ENCODE measurements at regions not wholly inside any gene's neighbourhood (a gene's known extent, or its start where the extent isn't known, plus 50 kb on each side); places are given as distances from the start of the nearest gene placed in this dataset.

- no peak overlapping the region for H3K9ac ChIP-seq (ENCODE audit: low read length)
- H3K4me3 ChIP-seq (ENCODE audit: low read depth in 1 of 2, low read length in 2 of 2), result no peak overlapping the region
- H3K4me1 ChIP-seq (ENCODE audit: insufficient read depth, low read length), result no peaks in the 10 kb centered on the region
- H3K27ac ChIP-seq (ENCODE audit: low read depth, low read length), result no peak overlapping the region
- no peaks in the 10 kb centered on the region for H3K9me3 ChIP-seq (ENCODE audit: low read length)
- H3K36me3 ChIP-seq (ENCODE audit: insufficient read depth, low read length), result no peaks in the 10 kb centered on the region
- H3K27me3 ChIP-seq (ENCODE audit: control insufficient read depth in 1 of 2, insufficient read depth in 2 of 2, low read length in 2 of 2), result no peaks in the 10 kb centered on the region
These were observed 112.8 kb downstream of the LINC00237 start for GRCh38 chr20:20993372-20993771.

DNA sequence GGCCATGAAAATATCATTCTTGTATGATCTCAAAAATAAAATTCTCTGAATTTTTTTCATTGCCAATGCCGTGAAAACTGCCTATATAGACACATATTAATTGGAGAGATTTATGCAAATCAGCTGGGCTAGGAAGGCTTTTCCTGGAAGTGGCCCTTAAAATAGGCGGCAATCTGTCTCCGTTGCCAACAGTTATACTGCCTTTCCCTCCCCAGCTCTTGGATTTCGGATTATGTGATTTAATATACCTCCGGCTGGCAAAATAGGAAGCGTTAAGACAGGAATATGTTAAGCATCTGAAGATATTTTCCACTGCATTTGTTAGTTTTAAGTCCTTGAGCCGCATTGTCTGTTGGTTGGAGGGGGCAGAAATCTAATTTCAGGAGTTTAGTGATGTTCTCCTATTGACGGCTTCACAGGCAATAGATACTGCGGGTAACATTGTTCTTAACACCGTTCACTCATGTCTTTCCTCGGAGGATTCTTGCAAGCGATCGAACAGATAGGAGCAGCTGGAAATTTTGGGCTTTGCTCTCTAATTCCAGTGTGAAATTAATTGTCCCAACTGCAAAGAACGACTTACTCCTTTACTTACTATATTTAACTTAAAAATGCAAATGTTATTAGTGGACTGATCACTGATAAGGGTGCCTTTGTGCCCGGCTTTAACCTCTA, 113.3 kb downstream of the LINC00237 start:
- Histone ChIP-seq H3K4me1 (ENCODE audit: insufficient read depth, low read length) (no peaks in the 10 kb centered on the region), H3K27me3 (ENCODE audit: control insufficient read depth in 1 of 2, insufficient read depth in 2 of 2, low read length in 2 of 2) (no peaks in the 10 kb centered on the region), H3K9ac (ENCODE audit: low read length) (no peak overlapping the region), H3K9me3 (ENCODE audit: low read length) (no peaks in the 10 kb centered on the region), H3K27ac (ENCODE audit: low read depth, low read length) (no peak overlapping the region), H3K4me3 (ENCODE audit: low read depth in 1 of 2, low read length in 2 of 2) (no peak overlapping the region), H3K36me3 (ENCODE audit: insufficient read depth, low read length) (no peaks in the 10 kb centered on the region)

- no peaks in the 10 kb centered on the region for H3K27me3 ChIP-seq (ENCODE audit: control insufficient read depth in 1 of 2, insufficient read depth in 2 of 2, low read length in 2 of 2)
- H3K36me3 ChIP-seq (ENCODE audit: insufficient read depth, low read length), result no peaks in the 10 kb centered on the region
- H3K9me3 ChIP-seq (ENCODE audit: low read length), result no peaks in the 10 kb centered on the region
- no peak overlapping the region for H3K27ac ChIP-seq (ENCODE audit: low read depth, low read length)
- no peaks in the 10 kb centered on the region for H3K4me1 ChIP-seq (ENCODE audit: insufficient read depth, low read length)
- no peak overlapping the region for H3K4me3 ChIP-seq (ENCODE audit: low read depth in 1 of 2, low read length in 2 of 2)
- H3K9ac ChIP-seq (ENCODE audit: low read length), result no peak overlapping the region
These were observed 113.9 kb downstream of the LINC00237 start for GRCh38 chr20:20992277-20992676.

DNA sequence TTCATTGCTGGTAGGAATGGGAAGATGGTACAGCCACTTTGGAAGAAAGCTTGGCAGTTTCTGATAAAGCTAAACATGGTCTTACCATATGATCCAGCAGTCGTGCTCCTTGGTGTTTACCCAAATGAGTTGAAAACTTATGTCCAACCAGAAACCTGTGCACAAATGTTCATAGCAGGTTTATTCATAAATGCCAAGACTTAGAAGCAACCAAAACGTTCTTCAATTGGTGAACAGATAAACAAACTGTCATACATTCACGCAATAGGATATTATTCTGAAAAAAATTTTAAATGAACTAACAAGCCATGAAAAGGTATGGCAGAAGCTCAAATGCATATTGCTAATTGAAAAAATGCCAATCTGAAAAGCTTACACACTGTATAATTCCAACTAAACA, 117.1 kb downstream of the LINC00237 start:
- Histone ChIP-seq H3K27ac (ENCODE audit: low read depth, low read length) (no peak overlapping the region), H3K9ac (ENCODE audit: low read length) (no peak overlapping the region), H3K27me3 (ENCODE audit: control insufficient read depth in 1 of 2, insufficient read depth in 2 of 2, low read length in 2 of 2) (no peaks in the 10 kb centered on the region), H3K9me3 (ENCODE audit: low read length) (no peaks in the 10 kb centered on the region), H3K4me1 (ENCODE audit: insufficient read depth, low read length) (no peaks in the 10 kb centered on the region), H3K36me3 (ENCODE audit: insufficient read depth, low read length) (no peaks in the 10 kb centered on the region), H3K4me3 (ENCODE audit: low read depth in 1 of 2, low read length in 2 of 2) (no peak overlapping the region)

GRCh38 chr20:20979934-20980333, 126.2 kb downstream of the LINC00237 start:
- no peaks in the 10 kb centered on the region for H3K9me3 ChIP-seq (ENCODE audit: low read length)
- no peak overlapping the region for H3K9ac ChIP-seq (ENCODE audit: low read length)
- no peaks in the 10 kb centered on the region for H3K4me1 ChIP-seq (ENCODE audit: insufficient read depth, low read length)
- H3K27me3 ChIP-seq (ENCODE audit: control insufficient read depth in 1 of 2, insufficient read depth in 2 of 2, low read length in 2 of 2), result no peaks in the 10 kb centered on the region
- H3K4me3 ChIP-seq (ENCODE audit: low read depth in 1 of 2, low read length in 2 of 2), result no peak overlapping the region
- no peak overlapping the region for H3K27ac ChIP-seq (ENCODE audit: low read depth, low read length)
- no peaks in the 10 kb centered on the region for H3K36me3 ChIP-seq (ENCODE audit: insufficient read depth, low read length)

DNA sequence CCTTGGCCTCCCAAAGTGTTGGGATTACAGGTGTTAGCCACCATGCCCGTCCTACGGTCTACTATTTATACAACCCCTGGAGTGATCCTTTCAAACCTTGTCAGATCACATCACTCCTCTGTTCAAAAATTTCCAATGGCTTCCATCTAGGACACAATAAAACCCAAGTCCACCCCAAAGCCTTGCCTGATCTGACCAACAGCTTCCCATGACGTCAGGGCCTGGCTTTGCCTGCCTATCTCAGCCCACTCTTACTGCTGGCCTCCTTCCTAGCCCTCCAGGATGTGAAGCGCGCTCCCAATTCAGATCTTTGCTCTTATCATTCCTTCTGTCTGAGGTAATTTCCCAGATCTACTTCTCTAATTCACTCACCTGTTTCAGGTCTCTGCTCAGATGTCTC, 128.4 kb downstream of the LINC00237 start:
- H3K9me3 ChIP-seq (ENCODE audit: low read length), result no peaks in the 10 kb centered on the region
- H3K9ac ChIP-seq (ENCODE audit: low read length), result no peak overlapping the region
- no peaks in the 10 kb centered on the region for H3K4me1 ChIP-seq (ENCODE audit: insufficient read depth, low read length)
- no peaks in the 10 kb centered on the region for H3K27me3 ChIP-seq (ENCODE audit: control insufficient read depth in 1 of 2, insufficient read depth in 2 of 2, low read length in 2 of 2)
- H3K27ac ChIP-seq (ENCODE audit: low read depth, low read length), result no peak overlapping the region
- no peaks in the 10 kb centered on the region for H3K36me3 ChIP-seq (ENCODE audit: insufficient read depth, low read length)
- no peak overlapping the region for H3K4me3 ChIP-seq (ENCODE audit: low read depth in 1 of 2, low read length in 2 of 2)

DNA sequence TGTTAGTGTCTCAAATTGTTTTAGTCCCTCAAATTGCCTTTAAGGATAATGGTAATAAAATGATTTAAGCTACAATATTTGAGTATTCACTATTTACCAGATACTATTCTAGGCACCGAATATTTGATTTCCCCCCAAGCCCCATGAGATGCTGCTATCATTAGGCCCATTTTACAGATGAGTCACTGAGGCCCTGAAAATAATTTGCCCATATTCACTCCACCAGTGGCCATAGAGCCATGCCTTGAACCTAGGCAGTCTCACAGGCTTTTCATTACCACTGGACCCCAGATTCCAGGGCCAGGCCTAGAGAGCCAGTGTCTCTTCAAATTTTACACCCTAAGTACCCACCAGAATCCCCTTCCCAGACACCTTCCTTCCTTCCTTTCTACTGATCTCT, 133.7 kb downstream of the LINC00237 start:
- Histone ChIP-seq H3K36me3 (ENCODE audit: insufficient read depth, low read length) (no peaks in the 10 kb centered on the region), H3K27ac (ENCODE audit: low read depth, low read length) (no peak overlapping the region), H3K9ac (ENCODE audit: low read length) (no peak overlapping the region), H3K27me3 (ENCODE audit: control insufficient read depth in 1 of 2, insufficient read depth in 2 of 2, low read length in 2 of 2) (peaks cover 0 to 6% of the 10 kb centered on the region in 2 donors), H3K9me3 (ENCODE audit: low read length) (no peaks in the 10 kb centered on the region), H3K4me1 (ENCODE audit: insufficient read depth, low read length) (no peaks in the 10 kb centered on the region), H3K4me3 (ENCODE audit: low read depth in 1 of 2, low read length in 2 of 2) (no peak overlapping the region)

DNA sequence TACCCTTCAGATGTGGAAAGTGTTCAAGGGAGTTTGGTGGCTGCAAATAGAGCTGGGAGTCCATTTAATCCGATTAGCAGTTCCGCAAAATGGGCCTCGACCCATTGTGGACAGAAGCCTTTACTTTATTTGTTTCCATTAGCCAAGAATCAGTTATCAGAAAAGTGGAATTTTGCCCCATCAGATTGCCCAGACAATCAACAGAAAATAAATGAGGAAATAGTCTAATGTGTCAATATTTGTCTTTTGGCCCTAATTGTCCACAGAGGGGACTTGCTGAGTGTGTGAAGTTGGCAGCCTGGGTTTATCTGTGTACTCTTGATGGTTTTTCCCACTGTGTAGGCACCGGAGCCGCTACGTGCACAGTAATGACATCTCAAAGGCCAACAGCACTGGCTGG, 134.3 kb downstream of the LINC00237 start:
- H3K27me3 ChIP-seq (ENCODE audit: control insufficient read depth in 1 of 2, insufficient read depth in 2 of 2, low read length in 2 of 2), result peaks cover 0 to 6% of the 10 kb centered on the region in 2 donors
- H3K9ac ChIP-seq (ENCODE audit: low read length), result no peak overlapping the region
- H3K4me3 ChIP-seq (ENCODE audit: low read depth in 1 of 2, low read length in 2 of 2), result no peak overlapping the region

GRCh38 chr20:20970841-20971240, 135.3 kb downstream of the LINC00237 start:
- H3K4me3 ChIP-seq (ENCODE audit: low read depth in 1 of 2, low read length in 2 of 2), result no peak overlapping the region
- H3K9me3 ChIP-seq (ENCODE audit: low read length), result no peaks in the 10 kb centered on the region
- no peaks in the 10 kb centered on the region for H3K36me3 ChIP-seq (ENCODE audit: insufficient read depth, low read length)
- H3K4me1 ChIP-seq (ENCODE audit: insufficient read depth, low read length), result no peaks in the 10 kb centered on the region
- H3K27me3 ChIP-seq (ENCODE audit: control insufficient read depth in 1 of 2, insufficient read depth in 2 of 2, low read length in 2 of 2), result peaks cover 0 to 6% of the 10 kb centered on the region in 2 donors
- H3K27ac ChIP-seq (ENCODE audit: low read depth, low read length), result no peak overlapping the region
- no peak overlapping the region for H3K9ac ChIP-seq (ENCODE audit: low read length)

More for the DNA sequence above, 134.3 kb downstream of the LINC00237 start:
- H3K27ac ChIP-seq (ENCODE audit: low read depth, low read length), result no peak overlapping the region
- H3K9me3 ChIP-seq (ENCODE audit: low read length), result no peaks in the 10 kb centered on the region
- no peaks in the 10 kb centered on the region for H3K36me3 ChIP-seq (ENCODE audit: insufficient read depth, low read length)
- no peaks in the 10 kb centered on the region for H3K4me1 ChIP-seq (ENCODE audit: insufficient read depth, low read length)

GRCh38 chr20:20969701-20970280, 136.4 kb downstream of the LINC00237 start:
- H3K4me3 ChIP-seq (ENCODE audit: low read depth in 1 of 2, low read length in 2 of 2), result no peak overlapping the region
- no peak overlapping the region for H3K9ac ChIP-seq (ENCODE audit: low read length)

GRCh38 chr20:20967564-20968184, 138.5 kb downstream of the LINC00237 start:
- no peak overlapping the region for H3K4me3 ChIP-seq (ENCODE audit: low read depth in 1 of 2, low read length in 2 of 2)
- H3K27me3 ChIP-seq (ENCODE audit: control insufficient read depth in 1 of 2, insufficient read depth in 2 of 2, low read length in 2 of 2), result peaks cover 0 to 6% of the 10 kb centered on the region in 2 donors
- no peaks in the 10 kb centered on the region for H3K36me3 ChIP-seq (ENCODE audit: insufficient read depth, low read length)
- H3K9me3 ChIP-seq (ENCODE audit: low read length), result no peaks in the 10 kb centered on the region
- no peak overlapping the region for H3K9ac ChIP-seq (ENCODE audit: low read length)
- H3K27ac ChIP-seq (ENCODE audit: low read depth, low read length), result no peak overlapping the region
- no peaks in the 10 kb centered on the region for H3K4me1 ChIP-seq (ENCODE audit: insufficient read depth, low read length)

More at GRCh38 chr20:20969701-20970280, 136.4 kb downstream of the LINC00237 start:
- Histone ChIP-seq H3K36me3 (ENCODE audit: insufficient read depth, low read length) (no peaks in the 10 kb centered on the region), H3K27me3 (ENCODE audit: control insufficient read depth in 1 of 2, insufficient read depth in 2 of 2, low read length in 2 of 2) (peaks cover 0 to 6% of the 10 kb centered on the region in 2 donors), H3K27ac (ENCODE audit: low read depth, low read length) (no peak overlapping the region), H3K9me3 (ENCODE audit: low read length) (no peaks in the 10 kb centered on the region), H3K4me1 (ENCODE audit: insufficient read depth, low read length) (no peaks in the 10 kb centered on the region)
